GM13977 (cell line): ENCODE measurements at regions not wholly inside any gene's neighbourhood (a gene's known extent, or its start where the extent isn't known, plus 50 kb on each side); places are given as distances from the start of the nearest gene placed in this dataset.

Experiments used
- DNase-seq: peaks from one replicate; pipeline ENCODE4 v3.0.0; 2012; ENCODE audit warnings: low spot score
- in situ Hi-C: fragments of 300-500 bp; cut with MboI; formaldehyde crosslinking; loops from one replicate; pipeline ENCODE4 v1.12.0; 2022; ENCODE audit warnings: low sequenced_read_pairs, low pct_unique_long_range_greater_than_20kb, mixed read lengths, inconsistent platforms; ENCODE audit not compliant: unreplicated experiment
- TF ChIP-seq, protein P1 (sequence below): IDR thresholded peaks from 2 replicates; pipeline ENCODE4 v1.5.1; 2012; ENCODE audit warnings: mild to moderate bottlenecking, control low read depth; ENCODE audit not compliant: insufficient read depth; ENCODE audit errors: extremely low read depth, missing control alignments

DNA sequence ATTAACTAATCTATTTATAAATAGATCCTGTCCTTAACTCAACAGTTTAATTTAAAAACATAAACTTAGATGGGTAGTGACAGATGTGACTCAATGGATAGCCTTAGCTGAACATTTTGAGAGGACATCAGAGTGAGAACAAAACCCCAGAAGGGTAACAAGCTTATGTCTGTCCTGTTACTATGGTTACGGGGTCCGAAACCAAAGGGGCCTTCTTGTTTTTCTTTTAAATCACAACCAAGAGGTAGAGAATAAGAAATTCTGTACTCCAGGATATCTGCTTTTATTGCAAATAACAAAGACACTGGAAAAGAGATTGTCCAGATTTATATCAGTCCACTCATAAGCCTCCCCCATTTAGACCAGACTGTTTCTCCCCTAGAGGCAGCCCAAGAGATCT is 612.1 kb downstream of the MTRR start:
- no peak for DNase-seq
- in situ Hi-C loops: no loop called here
- TF ChIP-seq, protein P1, sequence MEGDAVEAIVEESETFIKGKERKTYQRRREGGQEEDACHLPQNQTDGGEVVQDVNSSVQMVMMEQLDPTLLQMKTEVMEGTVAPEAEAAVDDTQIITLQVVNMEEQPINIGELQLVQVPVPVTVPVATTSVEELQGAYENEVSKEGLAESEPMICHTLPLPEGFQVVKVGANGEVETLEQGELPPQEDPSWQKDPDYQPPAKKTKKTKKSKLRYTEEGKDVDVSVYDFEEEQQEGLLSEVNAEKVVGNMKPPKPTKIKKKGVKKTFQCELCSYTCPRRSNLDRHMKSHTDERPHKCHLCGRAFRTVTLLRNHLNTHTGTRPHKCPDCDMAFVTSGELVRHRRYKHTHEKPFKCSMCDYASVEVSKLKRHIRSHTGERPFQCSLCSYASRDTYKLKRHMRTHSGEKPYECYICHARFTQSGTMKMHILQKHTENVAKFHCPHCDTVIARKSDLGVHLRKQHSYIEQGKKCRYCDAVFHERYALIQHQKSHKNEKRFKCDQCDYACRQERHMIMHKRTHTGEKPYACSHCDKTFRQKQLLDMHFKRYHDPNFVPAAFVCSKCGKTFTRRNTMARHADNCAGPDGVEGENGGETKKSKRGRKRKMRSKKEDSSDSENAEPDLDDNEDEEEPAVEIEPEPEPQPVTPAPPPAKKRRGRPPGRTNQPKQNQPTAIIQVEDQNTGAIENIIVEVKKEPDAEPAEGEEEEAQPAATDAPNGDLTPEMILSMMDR: no peak

DNA sequence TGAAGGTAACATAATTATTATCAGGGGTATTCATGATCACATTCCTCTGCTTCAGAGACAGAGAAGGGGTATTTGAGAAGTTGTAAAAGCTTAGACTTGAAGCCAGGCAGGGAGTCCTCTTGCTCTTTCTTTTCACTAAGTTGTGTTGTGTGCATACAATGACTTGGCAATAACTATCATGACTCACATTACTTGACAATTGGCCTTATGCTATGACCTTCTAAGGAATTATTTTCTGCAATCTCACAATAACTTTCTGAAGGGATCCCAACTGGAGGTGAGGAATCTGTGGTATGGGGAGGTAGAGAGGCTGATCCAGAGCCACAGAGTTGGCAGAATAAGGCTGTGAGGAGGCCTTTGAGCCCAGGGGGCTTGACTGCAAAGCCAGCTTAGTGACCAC is 622.3 kb downstream of the MTRR start:
- TF ChIP-seq, protein P1: no peak
- DNase-seq: no peak
- in situ Hi-C loops: no loop called here

DNA sequence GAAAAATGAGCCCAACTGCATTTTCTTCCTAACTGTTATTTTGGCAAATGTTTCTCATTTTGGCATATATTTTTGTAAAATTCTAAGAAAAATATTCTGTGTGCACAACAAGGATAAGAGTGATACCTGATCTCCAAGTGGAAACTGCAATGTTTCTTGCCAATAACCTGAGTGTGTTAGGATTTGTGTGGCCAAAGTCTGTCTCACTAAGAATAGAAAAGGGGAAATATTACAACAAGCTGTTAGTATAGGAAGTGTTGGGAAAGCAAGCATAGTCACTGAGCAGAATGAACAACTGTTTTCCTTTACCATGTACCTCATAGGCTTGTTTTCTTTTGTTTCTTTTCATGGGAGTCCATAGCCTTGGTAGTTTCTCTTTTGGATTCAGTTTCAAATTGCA is 624.2 kb downstream of the MTRR start:
- no peak for DNase-seq
- in situ Hi-C loops: no loop called here
- TF ChIP-seq, protein P1: no peak

DNA sequence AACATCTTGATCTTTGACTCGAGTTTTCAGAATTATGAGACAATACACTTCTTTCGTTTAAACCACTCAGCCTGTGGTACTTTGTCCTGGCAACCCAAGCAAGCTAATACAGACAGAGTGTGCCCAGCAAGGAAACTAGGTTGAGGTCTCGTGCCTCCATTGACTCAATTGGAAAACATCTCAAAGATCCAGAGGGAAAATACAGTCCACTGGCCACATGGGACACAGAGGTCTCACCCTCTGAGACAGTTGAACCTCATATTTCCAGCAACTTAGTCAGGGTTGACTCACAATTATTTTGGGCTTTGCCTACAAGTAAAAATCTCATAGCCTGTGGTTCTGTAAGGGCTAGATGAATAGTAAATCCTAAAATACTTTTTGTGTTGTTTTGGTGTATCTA is 631.5 kb downstream of the MTRR start:
- no peak for DNase-seq
- in situ Hi-C loops: no loop called here
- TF ChIP-seq, protein P1: no peak

DNA sequence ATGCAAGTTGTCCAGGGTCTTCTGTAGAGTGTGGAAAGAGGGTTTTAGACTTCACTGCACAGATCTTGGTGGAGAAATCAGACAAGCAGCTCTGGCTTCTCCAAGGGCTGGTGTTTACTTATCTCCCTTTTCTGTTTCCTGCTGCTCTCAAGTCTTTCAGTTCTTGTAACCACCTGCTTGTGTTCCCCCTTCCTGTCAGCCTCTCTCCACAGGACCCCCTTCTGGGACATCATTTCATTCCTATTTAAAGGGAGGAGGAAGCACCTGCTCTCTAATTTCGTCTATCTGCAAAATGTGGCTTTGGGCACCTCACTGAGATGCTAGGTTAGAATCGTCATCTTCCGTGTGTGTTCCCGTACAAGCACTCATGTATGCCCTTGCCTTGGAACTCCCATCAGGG is 636.2 kb downstream of the MTRR start:
- in situ Hi-C loops: no loop called here
- TF ChIP-seq, protein P1: no peak
- no peak for DNase-seq

DNA sequence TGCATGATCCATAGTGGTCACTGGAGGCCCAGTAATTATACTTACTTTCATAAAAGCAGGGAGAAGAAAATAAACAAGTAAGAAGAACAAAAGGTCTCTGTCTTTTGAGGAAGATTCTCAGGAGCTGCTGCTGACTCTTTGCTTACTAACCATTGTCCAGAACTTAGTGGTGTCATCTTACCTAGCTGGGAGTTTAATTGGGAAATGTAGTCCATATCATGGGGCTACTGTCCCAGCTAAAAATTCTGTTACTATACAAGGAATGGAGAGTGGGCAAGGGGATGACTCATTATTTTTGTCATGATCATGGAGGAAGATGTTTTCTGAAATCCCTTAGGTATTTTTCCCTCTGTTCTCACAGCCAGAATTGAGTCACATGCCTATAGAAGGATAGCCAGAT is 639.3 kb downstream of the MTRR start:
- DNase-seq: no peak
- in situ Hi-C loops: no loop called here
- TF ChIP-seq, protein P1: no peak

DNA sequence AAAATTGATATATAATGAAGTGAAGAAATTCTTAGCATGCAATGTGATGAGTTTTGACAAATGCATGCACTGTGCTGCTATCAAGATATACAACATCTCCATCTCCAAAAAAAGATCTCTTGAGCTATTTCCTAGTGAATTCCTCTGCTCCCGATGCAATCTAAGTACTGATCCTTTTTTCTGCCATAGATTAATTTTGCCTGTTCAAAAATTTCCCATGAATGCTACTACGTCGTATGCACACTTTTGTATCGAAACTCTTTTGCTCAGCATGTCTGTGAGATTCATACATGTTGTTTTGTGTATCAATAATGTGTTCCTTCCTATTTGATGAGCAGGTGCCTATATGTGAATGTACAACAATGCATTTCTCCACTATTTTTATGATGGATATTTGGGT is 647.4 kb downstream of the MTRR start:
- TF ChIP-seq, protein P1: no peak
- in situ Hi-C loops: no loop called here
- DNase-seq: no peak
